HG02588 (cell line): ENCODE measurements at regions not wholly inside any gene's neighbourhood (a gene's known extent, or its start where the extent isn't known, plus 50 kb on each side); places are given as distances from the start of the nearest gene placed in this dataset.

Experiments
- ATAC-seq: cut with Tn5 transposase; IDR thresholded peaks from one replicate; pipeline ENCODE4 v1.9.1; 2021; ENCODE audit warnings: mild to moderate bottlenecking, moderate library complexity; ENCODE audit not compliant: unreplicated experiment

GRCh38 chr3:127033171-127033570, 50.3 kb downstream of the PLXNA1 start:
- ATAC-seq: no peak

- ATAC-seq: no peak
These were observed 50.9 kb downstream of the PLXNA1 start for GRCh38 chr3:127033786-127034185.

- no peak for ATAC-seq
These were observed 51.5 kb downstream of the PLXNA1 start for GRCh38 chr3:127034195-127034989.

- ATAC-seq: no peak
These were observed 52.2 kb downstream of the PLXNA1 start for GRCh38 chr3:127034990-127035652.

- ATAC-seq: no peak
These were observed 52.8 kb downstream of the PLXNA1 start for GRCh38 chr3:127035677-127036076.

GRCh38 chr3:127036209-127037020, 53.5 kb downstream of the PLXNA1 start:
- no peak for ATAC-seq

GRCh38 chr3:127037021-127037400, 54.1 kb downstream of the PLXNA1 start:
- ATAC-seq: no peak

GRCh38 chr3:127037418-127037841, 54.5 kb downstream of the PLXNA1 start:
- no peak for ATAC-seq

- ATAC-seq: no peak
These were observed 55.1 kb downstream of the PLXNA1 start for GRCh38 chr3:127037971-127038446.

- no peak for ATAC-seq
These were observed 55.6 kb downstream of the PLXNA1 start for GRCh38 chr3:127038466-127038865.

- no peak for ATAC-seq
These were observed 56.1 kb downstream of the PLXNA1 start for GRCh38 chr3:127038923-127039581.

- no peak for ATAC-seq
These were observed 56.8 kb downstream of the PLXNA1 start for GRCh38 chr3:127039719-127040118.

GRCh38 chr3:127040216-127040615, 57.3 kb downstream of the PLXNA1 start:
- no peak for ATAC-seq

- ATAC-seq: no peak
These were observed 58.4 kb downstream of the PLXNA1 start for GRCh38 chr3:127041264-127041820.

- no peak for ATAC-seq
These were observed 59.0 kb downstream of the PLXNA1 start for GRCh38 chr3:127041933-127042332.

GRCh38 chr3:127042634-127043033, 59.7 kb downstream of the PLXNA1 start:
- no peak for ATAC-seq

GRCh38 chr3:127043041-127043641, 60.2 kb downstream of the PLXNA1 start:
- no peak for ATAC-seq

GRCh38 chr3:127043731-127044510, 61.0 kb downstream of the PLXNA1 start:
- ATAC-seq: no peak

- no peak for ATAC-seq
These were observed 62.1 kb downstream of the PLXNA1 start for GRCh38 chr3:127044996-127045395.
